ENCODE measurements at regions not wholly inside any gene's neighbourhood (a gene's known extent, or its start where the extent isn't known, plus 50 kb on each side); places are given as distances from the start of the nearest gene placed in this dataset.
"Not testable (repeated sequence)": the region's sequence is repeated elsewhere in the genome, so short reads cannot be mapped to it uniquely, and the experiment has no call there.

- TF ChIP-seq CTCF (IDR thresholded peaks at IDR 0.05; ENCODE audit: control insufficient read depth, extremely low read depth, insufficient read depth), result no peak
- DNase-seq (ENCODE audit: low read depth), result no peak
- no peak overlapping the region for H3K4me3 ChIP-seq (ENCODE audit: low read depth, low read length)
Observed at GRCh38 chr13:21246761-21247452, 70.4 kb downstream of the MRPL57 start.

DNA sequence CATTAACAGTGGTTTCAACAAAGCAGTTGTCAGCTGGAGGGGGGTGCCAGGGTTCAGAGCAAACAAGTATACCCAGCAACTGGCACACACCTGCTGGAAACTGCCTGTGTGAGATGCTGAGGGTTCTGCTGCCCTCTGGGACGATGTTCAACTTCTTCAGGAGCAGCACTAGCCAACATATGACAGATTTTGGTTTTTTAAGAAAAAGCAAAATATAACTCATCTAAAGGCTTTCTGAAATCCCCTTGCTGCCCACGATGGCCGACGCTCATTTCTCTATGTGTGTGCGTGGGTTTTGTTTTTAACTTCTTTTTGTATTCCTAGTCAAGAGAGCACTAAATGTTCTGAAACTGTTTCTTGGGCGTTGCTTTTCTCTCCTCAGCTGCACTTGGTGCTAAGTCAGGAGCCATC is 79.9 kb downstream of the MRPL57 start:
- no peak for TF ChIP-seq CTCF (IDR thresholded peaks at IDR 0.05; ENCODE audit: control insufficient read depth, extremely low read depth, insufficient read depth)
- H3K4me3 ChIP-seq (ENCODE audit: low read depth, low read length), result no peak overlapping the region
- no peak for DNase-seq (ENCODE audit: low read depth)

- no peak overlapping the region for H3K4me3 ChIP-seq (ENCODE audit: low read depth, low read length)
- no peak for TF ChIP-seq CTCF (IDR thresholded peaks at IDR 0.05; ENCODE audit: control insufficient read depth, extremely low read depth, insufficient read depth)
- no peak for DNase-seq (ENCODE audit: low read depth)
Observed at GRCh38 chr13:21256891-21257290, 80.4 kb downstream of the MRPL57 start.

- TF ChIP-seq CTCF (IDR thresholded peaks at IDR 0.05; ENCODE audit: control insufficient read depth, extremely low read depth, insufficient read depth), result no peak
- H3K4me3 ChIP-seq (ENCODE audit: low read depth, low read length), result no peak overlapping the region
- no peak for DNase-seq (ENCODE audit: low read depth)
Observed at GRCh38 chr13:21259571-21260455, 83.4 kb downstream of the MRPL57 start.

DNA sequence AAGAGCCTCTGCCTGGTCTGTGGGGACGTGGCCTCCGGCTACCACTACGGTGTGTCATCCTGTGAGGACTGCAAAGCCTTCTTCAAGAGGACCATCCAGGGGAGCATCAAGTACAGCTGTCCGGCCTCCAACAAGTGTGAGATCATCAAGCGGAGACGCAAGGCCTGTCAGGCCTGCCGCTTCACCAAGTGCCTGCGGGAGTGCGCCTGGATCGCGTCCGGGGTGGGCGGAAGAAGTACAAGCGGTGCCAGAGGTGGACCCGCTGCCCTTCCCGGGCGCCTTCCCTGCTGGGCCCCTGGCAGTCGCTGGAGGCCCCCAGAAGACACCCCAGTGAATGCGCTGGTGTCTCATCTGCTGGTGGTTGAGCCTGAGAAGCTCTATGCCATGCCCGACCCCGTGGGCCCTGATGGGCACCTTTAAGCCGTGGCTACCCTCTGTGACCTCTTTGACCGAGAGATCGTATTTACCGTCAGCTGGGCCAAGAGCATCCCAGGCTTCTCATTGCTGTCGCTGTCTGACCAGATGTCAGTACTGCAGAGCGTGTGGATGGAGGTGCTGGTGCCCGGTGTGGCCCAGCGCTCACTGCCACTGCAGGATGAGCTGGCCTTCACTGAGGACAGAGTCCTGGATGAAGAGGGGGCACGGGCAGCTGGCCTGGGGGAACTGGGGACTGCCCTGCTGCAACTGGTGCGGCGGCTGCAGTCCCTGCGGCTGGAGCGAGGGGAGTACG is 84.3 kb downstream of the MRPL57 start:
- not testable (repeated sequence) for H3K4me3 ChIP-seq (ENCODE audit: low read depth, low read length); DNase-seq (ENCODE audit: low read depth)

- DNase-seq (ENCODE audit: low read depth); H3K4me3 ChIP-seq (ENCODE audit: low read depth, low read length): not testable (repeated sequence)
Observed at GRCh38 chr13:21261487-21262216, 85.2 kb downstream of the MRPL57 start.

DNA sequence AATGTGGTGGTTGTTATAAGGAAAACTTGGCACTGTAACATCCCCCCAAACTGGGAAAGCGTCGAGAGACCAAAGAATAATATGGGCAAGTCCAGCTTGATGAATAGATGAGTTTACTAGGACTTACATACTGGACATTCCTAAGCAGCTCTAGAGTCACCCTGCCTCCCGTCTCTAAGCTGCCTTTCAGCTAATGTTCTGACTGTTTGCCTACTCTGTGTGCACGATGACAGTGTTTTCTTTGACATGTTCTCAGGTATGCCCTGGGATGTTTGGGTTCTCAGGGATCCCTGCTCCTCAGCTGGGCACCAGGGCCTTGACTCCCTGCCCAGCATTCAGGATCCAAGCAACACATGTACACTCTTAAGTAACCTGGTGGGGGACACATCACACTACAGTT is 87.5 kb downstream of the MRPL57 start:
- H3K4me3 ChIP-seq (ENCODE audit: low read depth, low read length); DNase-seq (ENCODE audit: low read depth): not testable (repeated sequence)

DNA sequence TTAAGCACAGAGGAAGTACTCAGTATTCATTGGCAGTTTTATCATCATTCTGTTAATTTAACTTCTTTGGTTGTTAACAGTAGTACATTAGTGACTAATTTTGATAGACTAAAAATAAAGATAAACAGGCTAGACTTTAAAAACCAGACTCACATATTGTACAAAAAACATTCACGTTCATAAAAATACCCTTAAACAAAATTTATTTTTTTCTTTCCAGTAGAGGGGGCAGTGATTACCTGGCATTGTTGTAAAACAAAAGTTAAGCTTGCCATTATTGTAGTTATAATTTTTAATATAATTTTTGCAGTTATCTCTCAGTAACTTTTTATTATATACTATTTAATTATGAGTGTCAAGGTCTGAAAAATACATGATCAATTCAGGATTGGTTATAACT is 92.0 kb downstream of the MRPL57 start:
- H3K4me3 ChIP-seq (ENCODE audit: low read depth, low read length), result not testable (repeated sequence)

DNA sequence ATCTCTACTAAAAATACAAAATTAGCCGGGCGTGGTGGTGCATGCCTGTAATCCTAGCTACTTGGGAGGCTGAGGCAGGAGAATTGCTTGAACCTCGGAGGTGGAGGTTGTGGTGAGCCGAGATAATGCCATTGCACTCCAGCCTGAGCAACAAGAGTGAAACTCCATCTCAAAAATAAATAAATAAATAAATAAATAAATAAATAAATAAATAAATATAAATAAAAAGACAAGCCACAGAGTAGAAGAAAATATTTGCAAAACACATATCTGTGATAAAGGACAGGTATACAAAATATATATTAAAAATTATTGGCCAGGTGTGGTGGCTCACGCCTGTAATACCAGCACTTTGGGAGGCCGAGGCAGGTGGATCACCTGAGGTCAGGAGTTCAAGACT is 96.0 kb downstream of the MRPL57 start:
- not testable (repeated sequence) for DNase-seq (ENCODE audit: low read depth); H3K4me3 ChIP-seq (ENCODE audit: low read depth, low read length)

More for the DNA sequence above, 92.0 kb downstream of the MRPL57 start:
- not testable (repeated sequence) for DNase-seq (ENCODE audit: low read depth)

GRCh38 chr13:21274457-21274856 is 98.0 kb downstream of the MRPL57 start:
- H3K4me3 ChIP-seq (ENCODE audit: low read depth, low read length); DNase-seq (ENCODE audit: low read depth): not testable (repeated sequence)
